GM12875 (cell line): ENCODE measurements at regions not wholly inside any gene's neighbourhood (a gene's known extent, or its start where the extent isn't known, plus 50 kb on each side); places are given as distances from the start of the nearest gene placed in this dataset.

Source experiments
- H3K4me3 ChIP-seq: one replicate; pipeline ENCODE4 v1.5.1; 2011; ENCODE audit warnings: low read depth, low read length, control low read depth
- TF ChIP-seq, protein P1 (sequence below): IDR thresholded peaks from 2 replicates; pipeline ENCODE4 v1.5.1; 2011; ENCODE audit warnings: low read depth, mild to moderate bottlenecking, control low read depth, inconsistent platforms, low read length, moderate library complexity, borderline replicate concordance; ENCODE audit not compliant: insufficient read depth

DNA sequence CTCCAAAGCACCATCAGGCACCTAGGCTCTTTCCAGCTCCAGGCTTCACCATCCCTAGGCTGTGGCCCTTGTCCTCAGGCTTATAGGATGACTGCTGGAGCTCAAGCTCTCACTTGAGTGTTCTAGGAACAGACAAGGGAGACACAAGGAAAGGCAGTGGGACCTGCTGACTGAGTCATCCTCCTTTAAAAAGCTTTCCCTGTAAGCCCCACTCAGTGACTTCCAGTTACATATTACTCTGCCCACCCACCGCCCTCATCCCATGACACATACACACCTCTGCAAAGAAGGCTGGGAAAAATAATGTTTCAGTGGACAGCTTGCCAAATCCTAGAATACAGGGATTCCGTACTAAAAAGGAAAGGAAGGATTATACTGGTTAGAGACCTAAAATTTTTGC lies 154.2 kb upstream of the ZNF366 start:
- TF ChIP-seq, protein P1, sequence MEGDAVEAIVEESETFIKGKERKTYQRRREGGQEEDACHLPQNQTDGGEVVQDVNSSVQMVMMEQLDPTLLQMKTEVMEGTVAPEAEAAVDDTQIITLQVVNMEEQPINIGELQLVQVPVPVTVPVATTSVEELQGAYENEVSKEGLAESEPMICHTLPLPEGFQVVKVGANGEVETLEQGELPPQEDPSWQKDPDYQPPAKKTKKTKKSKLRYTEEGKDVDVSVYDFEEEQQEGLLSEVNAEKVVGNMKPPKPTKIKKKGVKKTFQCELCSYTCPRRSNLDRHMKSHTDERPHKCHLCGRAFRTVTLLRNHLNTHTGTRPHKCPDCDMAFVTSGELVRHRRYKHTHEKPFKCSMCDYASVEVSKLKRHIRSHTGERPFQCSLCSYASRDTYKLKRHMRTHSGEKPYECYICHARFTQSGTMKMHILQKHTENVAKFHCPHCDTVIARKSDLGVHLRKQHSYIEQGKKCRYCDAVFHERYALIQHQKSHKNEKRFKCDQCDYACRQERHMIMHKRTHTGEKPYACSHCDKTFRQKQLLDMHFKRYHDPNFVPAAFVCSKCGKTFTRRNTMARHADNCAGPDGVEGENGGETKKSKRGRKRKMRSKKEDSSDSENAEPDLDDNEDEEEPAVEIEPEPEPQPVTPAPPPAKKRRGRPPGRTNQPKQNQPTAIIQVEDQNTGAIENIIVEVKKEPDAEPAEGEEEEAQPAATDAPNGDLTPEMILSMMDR: no peak
- no peak overlapping the region for H3K4me3 ChIP-seq

GRCh38 chr5:72659726-72660125 lies 152.5 kb upstream of the ZNF366 start:
- no peak overlapping the region for H3K4me3 ChIP-seq
- TF ChIP-seq, protein P1: no peak

DNA sequence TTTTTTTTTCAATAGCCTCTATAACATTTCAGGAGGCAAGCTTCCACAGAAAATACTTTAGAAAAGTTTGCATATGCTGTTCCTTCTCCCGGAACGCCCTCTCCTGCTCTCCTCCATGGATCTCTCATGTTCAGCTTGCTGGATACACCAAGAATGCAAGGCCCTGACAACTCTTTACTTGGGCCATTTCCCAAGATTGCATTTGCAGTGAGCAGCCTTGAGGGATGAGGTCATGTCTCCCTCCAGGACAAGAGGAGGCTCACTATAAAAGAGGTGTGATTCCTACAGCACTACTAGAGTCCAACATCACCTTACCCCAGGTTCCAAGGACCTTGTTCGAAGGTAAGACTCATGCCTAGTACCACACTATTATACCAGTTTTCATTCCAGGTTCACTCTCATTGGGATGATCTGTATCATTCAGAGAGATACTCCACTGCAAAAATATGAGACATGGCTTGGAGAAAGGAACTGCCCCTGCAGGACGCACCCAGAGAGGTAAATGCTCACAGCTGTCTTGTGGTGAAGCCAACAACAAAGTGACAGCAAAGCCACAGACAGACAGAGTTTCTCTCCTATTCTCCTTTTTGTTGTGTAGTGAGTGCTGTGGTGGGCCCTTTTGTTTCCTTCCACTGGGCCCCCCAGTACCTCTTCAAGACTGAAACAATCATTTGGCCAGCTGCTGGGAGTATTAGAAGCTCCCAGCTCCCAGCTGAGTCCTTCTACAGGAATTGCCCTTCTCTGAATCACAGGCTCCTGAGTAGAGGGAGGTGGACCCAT lies 151.7 kb upstream of the ZNF366 start:
- TF ChIP-seq, protein P1: no peak
- H3K4me3 ChIP-seq: no peak overlapping the region

- no peak overlapping the region for H3K4me3 ChIP-seq
- TF ChIP-seq, protein P1: no peak
Observed at GRCh38 chr5:72658161-72658560, 151.0 kb upstream of the ZNF366 start.

DNA sequence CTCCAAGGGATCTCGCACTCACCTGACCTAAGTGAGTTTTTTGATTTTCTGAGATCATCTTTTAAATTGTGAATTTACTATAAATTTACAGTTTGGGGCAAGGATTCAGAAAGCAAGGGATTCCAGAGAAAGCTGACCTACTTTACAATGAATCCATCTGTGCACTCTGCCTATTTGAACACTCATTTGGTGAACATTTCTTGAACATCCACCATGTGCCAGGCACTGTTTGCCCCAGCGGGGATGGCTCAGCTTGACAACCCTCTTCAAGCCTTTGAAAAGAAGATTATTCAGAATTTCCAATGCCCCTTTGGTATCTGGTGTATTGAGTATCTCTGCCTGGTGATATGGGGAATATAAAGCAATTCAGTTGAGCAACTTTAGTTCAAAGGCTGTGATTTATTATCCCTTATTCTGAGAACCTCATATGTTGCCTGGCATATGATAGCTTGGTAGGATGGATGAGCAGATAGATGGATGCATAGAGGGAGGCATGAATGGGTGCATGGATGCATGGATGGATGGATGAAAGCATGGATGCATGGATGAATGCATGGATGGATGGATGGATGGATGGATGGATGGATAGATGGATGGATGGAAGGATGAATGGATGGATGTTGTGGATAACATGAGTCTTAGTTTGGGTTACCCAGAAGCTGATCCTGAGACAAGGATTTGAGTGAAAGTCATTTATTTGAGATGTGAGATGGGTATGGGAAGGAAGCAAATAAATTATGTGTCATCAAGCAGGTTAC lies 149.7 kb upstream of the ZNF366 start:
- no peak overlapping the region for H3K4me3 ChIP-seq
- TF ChIP-seq, protein P1: no peak

- TF ChIP-seq, protein P1: no peak
- no peak overlapping the region for H3K4me3 ChIP-seq
Observed at GRCh38 chr5:72656331-72656730, 149.1 kb upstream of the ZNF366 start.

- no peak overlapping the region for H3K4me3 ChIP-seq
- TF ChIP-seq, protein P1: no peak
Observed at GRCh38 chr5:72654231-72654630, 147.0 kb upstream of the ZNF366 start.
